ENCODE measurements at regions not wholly inside any gene's neighbourhood (a gene's known extent, or its start where the extent isn't known, plus 50 kb on each side); places are given as distances from the start of the nearest gene placed in this dataset.
A peak's percentile ranks its signal among the peaks of the same experiment; 100 is the strongest.
"Not testable (repeated sequence)": the region's sequence is repeated elsewhere in the genome, so short reads cannot be mapped to it uniquely, and the experiment has no call there.

- Histone ChIP-seq H3K27ac (no peak overlapping the region), H3K4me3 (no peak overlapping the region), H3K27me3 (no peaks in the 10 kb centered on the region), H3K36me3 (no peaks in the 10 kb centered on the region), H3K4me1 (no peaks in the 10 kb centered on the region), H3K9me3 (peaks cover 0 to 7% (median 3%) of the 10 kb centered on the region in 4 donors)
- DNase-seq (no peak), ATAC-seq (ENCODE audit: low FRiP score in 2 of 2) (peak in 1 of 2 donors; percentile 49)
- 42 to 59% methylated on average over 2 of the region's 2 CpGs for whole genome bisulfite sequencing, 2 donors
- TF ChIP-seq CTCF (IDR thresholded peaks at IDR 0.05) (no peak), POLR2A (IDR thresholded peaks at IDR 0.05) (no peak), EP300 (IDR thresholded peaks at IDR 0.05) (no peak), POLR2AphosphoS5 (IDR thresholded peaks at IDR 0.05) (no peak)
These were observed 433.4 kb upstream of the TNC start for GRCh38 chr9:115551396-115551795.

- TF ChIP-seq POLR2AphosphoS5 (IDR thresholded peaks at IDR 0.05) (no peak), CTCF (IDR thresholded peaks at IDR 0.05) (no peak), EP300 (IDR thresholded peaks at IDR 0.05) (no peak), POLR2A (IDR thresholded peaks at IDR 0.05) (no peak)
- no peaks in the 10 kb centered on the region for H3K27me3 ChIP-seq
- no peaks in the 10 kb centered on the region for H3K36me3 ChIP-seq
- DNase-seq (no peak), ATAC-seq (ENCODE audit: low FRiP score in 2 of 2) (no peak)
- no peak overlapping the region for H3K4me3 ChIP-seq
- no peak overlapping the region for H3K27ac ChIP-seq
- H3K9me3 ChIP-seq, result peaks cover 0 to 12% (median 8%) of the 10 kb centered on the region in 4 donors
- 79 to 90% methylated on average over 2 of the region's 2 CpGs for WGBS, 2 donors
- H3K4me1 ChIP-seq, result no peaks in the 10 kb centered on the region
These were observed 435.3 kb upstream of the TNC start for GRCh38 chr9:115553060-115553773.

- DNase-seq, result no peak
- Histone ChIP-seq H3K9me3 (peaks cover 0 to 12% (median 8%) of the 10 kb centered on the region in 4 donors), H3K27ac (no peak overlapping the region), H3K4me1 (no peaks in the 10 kb centered on the region), H3K4me3 (no peak overlapping the region), H3K36me3 (no peaks in the 10 kb centered on the region), H3K27me3 (no peaks in the 10 kb centered on the region)
- 0 to 89% methylated on average over 1 of the region's 1 CpG for WGBS, 2 donors
- TF ChIP-seq EP300 (IDR thresholded peaks at IDR 0.05) (no peak), POLR2A (IDR thresholded peaks at IDR 0.05) (no peak), CTCF (IDR thresholded peaks at IDR 0.05) (no peak), POLR2AphosphoS5 (IDR thresholded peaks at IDR 0.05) (no peak)
- ATAC-seq (ENCODE audit: low FRiP score in 2 of 2), result no peak
These were observed 438.5 kb upstream of the TNC start for GRCh38 chr9:115556432-115556831.

GRCh38 chr9:115575147-115575546, 457.2 kb upstream of the TNC start:
- H3K4me1 ChIP-seq, result no peaks in the 10 kb centered on the region
- no peak overlapping the region for H3K27ac ChIP-seq
- no peak for DNase-seq
- 68 to 69% methylated on average over 1 of the region's 1 CpG for WGBS, 2 donors
- H3K4me3 ChIP-seq, result no peak overlapping the region
- no peak for TF ChIP-seq POLR2AphosphoS5 (IDR thresholded peaks at IDR 0.05)
- no peak for TF ChIP-seq CTCF (IDR thresholded peaks at IDR 0.05)
- no peak for TF ChIP-seq EP300 (IDR thresholded peaks at IDR 0.05)
- no peak for TF ChIP-seq POLR2A (IDR thresholded peaks at IDR 0.05)
- no peaks in the 10 kb centered on the region for H3K27me3 ChIP-seq
- H3K9me3 ChIP-seq, result no peaks in the 10 kb centered on the region
- no peaks in the 10 kb centered on the region for H3K36me3 ChIP-seq
- no peak for ATAC-seq (ENCODE audit: low FRiP score in 2 of 2)

GRCh38 chr9:115585458-115585857, 467.5 kb upstream of the TNC start:
- H3K36me3 ChIP-seq; H3K27me3 ChIP-seq; H3K9me3 ChIP-seq; H3K4me1 ChIP-seq; ATAC-seq (ENCODE audit: low FRiP score in 2 of 2); H3K4me3 ChIP-seq; H3K27ac ChIP-seq; DNase-seq: not testable (repeated sequence)
- WGBS, 2 donors, result 82 to 84% methylated on average over 5 of the region's 5 CpGs

Data from upper lobe of left lung (tissue), 6 donors.